ENCODE measurements at regions not wholly inside any gene's neighbourhood (a gene's known extent, or its start where the extent isn't known, plus 50 kb on each side); places are given as distances from the start of the nearest gene placed in this dataset.

DNA sequence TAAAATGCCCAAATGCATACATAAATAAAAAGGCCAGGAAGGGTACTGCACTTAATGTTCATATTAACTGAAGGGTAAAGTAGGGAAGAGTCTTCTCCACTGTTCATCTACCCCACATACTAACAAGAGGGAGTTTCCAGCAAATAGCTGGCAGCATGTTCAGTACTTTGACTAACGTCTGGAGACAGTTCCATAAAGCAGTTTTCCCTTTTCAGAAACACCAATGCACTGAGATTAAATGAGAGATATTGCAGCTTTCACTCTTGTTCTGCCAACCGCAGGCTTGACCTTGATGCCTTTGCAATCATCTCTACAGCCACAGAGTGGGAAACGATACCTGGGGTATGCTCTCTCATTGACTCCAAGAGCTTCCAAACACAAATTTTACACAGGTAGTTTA lies 2123.1 kb upstream of the TENM3 start:
- 73 to 82% methylated on average over 3 of the region's 3 CpGs for WGBS, 2 donors
- Histone ChIP-seq H3K4me3 (no peak overlapping the region), H3K27ac (ENCODE audit: low read depth in 1 of 2, low read length in 1 of 2) (no peak overlapping the region), H3K27me3 (ENCODE audit: control insufficient read depth in 3 of 3, insufficient read depth in 3 of 3, low read length in 2 of 3) (no peaks in the 10 kb centered on the region), H3K9me3 (ENCODE audit: control insufficient read depth in 4 of 4, insufficient read depth in 3 of 4, low read length in 3 of 4) (no peaks in the 10 kb centered on the region), H3K4me1 (ENCODE audit: control insufficient read depth in 5 of 5, insufficient read depth in 5 of 5, low read length in 5 of 5) (peaks cover 0 to 8% (median 0%) of the 10 kb centered on the region in 5 donors), H3K36me3 (ENCODE audit: control insufficient read depth in 4 of 4, insufficient read depth in 4 of 4, low read length in 4 of 4) (no peaks in the 10 kb centered on the region), H3K9ac (ENCODE audit: insufficient read depth in 1 of 2, low read length in 2 of 2) (no peak overlapping the region)
- peak in 2 of 3 donors; percentile 40 to 61 for DNase-seq
- no peak for ATAC-seq (ENCODE audit: insufficient read depth, low FRiP score)
- TF ChIP-seq, protein P1, sequence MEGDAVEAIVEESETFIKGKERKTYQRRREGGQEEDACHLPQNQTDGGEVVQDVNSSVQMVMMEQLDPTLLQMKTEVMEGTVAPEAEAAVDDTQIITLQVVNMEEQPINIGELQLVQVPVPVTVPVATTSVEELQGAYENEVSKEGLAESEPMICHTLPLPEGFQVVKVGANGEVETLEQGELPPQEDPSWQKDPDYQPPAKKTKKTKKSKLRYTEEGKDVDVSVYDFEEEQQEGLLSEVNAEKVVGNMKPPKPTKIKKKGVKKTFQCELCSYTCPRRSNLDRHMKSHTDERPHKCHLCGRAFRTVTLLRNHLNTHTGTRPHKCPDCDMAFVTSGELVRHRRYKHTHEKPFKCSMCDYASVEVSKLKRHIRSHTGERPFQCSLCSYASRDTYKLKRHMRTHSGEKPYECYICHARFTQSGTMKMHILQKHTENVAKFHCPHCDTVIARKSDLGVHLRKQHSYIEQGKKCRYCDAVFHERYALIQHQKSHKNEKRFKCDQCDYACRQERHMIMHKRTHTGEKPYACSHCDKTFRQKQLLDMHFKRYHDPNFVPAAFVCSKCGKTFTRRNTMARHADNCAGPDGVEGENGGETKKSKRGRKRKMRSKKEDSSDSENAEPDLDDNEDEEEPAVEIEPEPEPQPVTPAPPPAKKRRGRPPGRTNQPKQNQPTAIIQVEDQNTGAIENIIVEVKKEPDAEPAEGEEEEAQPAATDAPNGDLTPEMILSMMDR (IDR thresholded peaks at IDR 0.05; ENCODE audit: control extremely low read depth, extremely low read depth), result no peak

DNA sequence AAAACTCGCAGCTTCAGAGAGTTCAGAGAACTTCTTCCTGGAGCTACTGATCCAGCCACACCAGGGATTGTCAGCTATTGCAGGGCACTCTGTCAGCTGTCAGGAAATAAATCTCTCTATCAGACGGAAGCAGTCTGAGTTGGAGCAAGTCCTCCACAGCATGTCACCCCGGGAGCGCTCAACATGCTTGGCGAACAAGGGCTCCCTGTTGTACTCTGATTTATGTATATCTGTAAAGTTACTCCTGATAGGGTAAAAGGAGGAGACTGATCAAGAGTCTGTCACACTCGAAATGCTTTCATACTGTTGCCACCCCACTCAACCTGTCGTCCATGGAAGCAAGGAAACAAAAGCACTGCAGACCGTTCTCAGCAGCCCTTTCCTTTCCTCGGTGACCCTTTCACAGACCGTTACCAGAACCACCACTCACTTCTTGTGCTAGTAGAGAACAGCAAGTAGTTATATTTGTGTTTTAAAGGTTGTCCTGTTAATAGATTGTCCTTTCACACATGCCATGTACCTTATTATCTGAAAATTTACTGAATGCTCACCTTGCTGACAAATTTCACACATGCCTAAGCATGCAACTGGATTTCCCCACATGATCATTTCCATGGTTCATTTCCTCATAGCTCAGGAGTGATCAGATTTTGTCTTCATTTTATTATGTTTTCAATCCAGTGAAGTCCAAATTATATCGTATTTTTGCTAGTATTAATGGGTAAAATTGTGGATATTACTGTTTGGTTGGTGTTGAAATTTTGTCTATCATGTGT lies 2108.9 kb upstream of the TENM3 start:
- Histone ChIP-seq H3K9ac (ENCODE audit: insufficient read depth in 1 of 2, low read length in 2 of 2) (no peak overlapping the region), H3K9me3 (ENCODE audit: control insufficient read depth in 4 of 4, insufficient read depth in 3 of 4, low read length in 3 of 4) (no peaks in the 10 kb centered on the region), H3K36me3 (ENCODE audit: control insufficient read depth in 4 of 4, insufficient read depth in 4 of 4, low read length in 4 of 4) (no peaks in the 10 kb centered on the region), H3K27ac (ENCODE audit: low read depth in 1 of 2, low read length in 1 of 2) (no peak overlapping the region), H3K4me1 (ENCODE audit: control insufficient read depth in 5 of 5, insufficient read depth in 5 of 5, low read length in 5 of 5) (peaks cover 0 to 9% (median 0%) of the 10 kb centered on the region in 5 donors), H3K4me3 (no peak overlapping the region), H3K27me3 (ENCODE audit: control insufficient read depth in 3 of 3, insufficient read depth in 3 of 3, low read length in 2 of 3) (no peaks in the 10 kb centered on the region)
- 8 to 15% methylated on average over 11 of the region's 11 CpGs for WGBS, 2 donors
- TF ChIP-seq, protein P1 (IDR thresholded peaks at IDR 0.05; ENCODE audit: control extremely low read depth, extremely low read depth), result no peak
- peak; percentile 41 for ATAC-seq (ENCODE audit: insufficient read depth, low FRiP score)
- DNase-seq, result peak; percentile 23 to 59 (median 28)

DNA sequence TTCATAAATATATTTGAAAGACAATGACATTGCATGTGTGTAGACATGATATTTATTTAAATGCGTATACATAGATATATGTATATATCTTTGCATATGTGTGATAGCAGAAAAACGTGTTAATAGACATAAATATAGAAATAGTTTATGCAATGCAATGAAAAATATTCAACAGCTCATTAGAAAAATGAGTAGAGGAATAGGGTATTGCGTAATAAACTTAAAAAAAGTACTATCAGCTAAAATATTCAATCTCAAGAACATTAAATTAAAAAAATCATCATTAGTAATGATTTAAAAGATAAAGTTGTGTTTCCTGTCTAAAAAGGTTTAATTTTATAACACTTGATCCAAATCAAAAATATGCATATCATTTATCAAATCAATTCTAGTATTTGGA lies 2101.5 kb upstream of the TENM3 start:
- no peak overlapping the region for H3K9ac ChIP-seq (ENCODE audit: insufficient read depth in 1 of 2, low read length in 2 of 2)
- no peaks in the 10 kb centered on the region for H3K9me3 ChIP-seq (ENCODE audit: control insufficient read depth in 4 of 4, insufficient read depth in 3 of 4, low read length in 3 of 4)
- TF ChIP-seq, protein P1 (IDR thresholded peaks at IDR 0.05; ENCODE audit: control extremely low read depth, extremely low read depth), result no peak
- DNase-seq, result peak in 1 of 3 donors; percentile 61
- no peak overlapping the region for H3K27ac ChIP-seq (ENCODE audit: low read depth in 1 of 2, low read length in 1 of 2)
- no peaks in the 10 kb centered on the region for H3K27me3 ChIP-seq (ENCODE audit: control insufficient read depth in 3 of 3, insufficient read depth in 3 of 3, low read length in 2 of 3)
- WGBS, 2 donors, result 67 to 75% methylated on average over 3 of the region's 3 CpGs
- ATAC-seq (ENCODE audit: insufficient read depth, low FRiP score), result no peak
- H3K4me1 ChIP-seq (ENCODE audit: control insufficient read depth in 5 of 5, insufficient read depth in 5 of 5, low read length in 5 of 5), result peaks cover 0 to 7% (median 2%) of the 10 kb centered on the region in 5 donors
- no peak overlapping the region for H3K4me3 ChIP-seq
- H3K36me3 ChIP-seq (ENCODE audit: control insufficient read depth in 4 of 4, insufficient read depth in 4 of 4, low read length in 4 of 4), result no peaks in the 10 kb centered on the region
